NCI-H1694 (cell line): ENCODE measurements at regions not wholly inside any gene's neighbourhood (a gene's known extent, or its start where the extent isn't known, plus 50 kb on each side); places are given as distances from the start of the nearest gene placed in this dataset.
A peak's percentile ranks its signal among the peaks of the same experiment; 100 is the strongest.

Experiments
- DNase-seq: peaks from one replicate; lab custom pipeline; 2025; lab: John Stamatoyannopoulos, UW

DNA sequence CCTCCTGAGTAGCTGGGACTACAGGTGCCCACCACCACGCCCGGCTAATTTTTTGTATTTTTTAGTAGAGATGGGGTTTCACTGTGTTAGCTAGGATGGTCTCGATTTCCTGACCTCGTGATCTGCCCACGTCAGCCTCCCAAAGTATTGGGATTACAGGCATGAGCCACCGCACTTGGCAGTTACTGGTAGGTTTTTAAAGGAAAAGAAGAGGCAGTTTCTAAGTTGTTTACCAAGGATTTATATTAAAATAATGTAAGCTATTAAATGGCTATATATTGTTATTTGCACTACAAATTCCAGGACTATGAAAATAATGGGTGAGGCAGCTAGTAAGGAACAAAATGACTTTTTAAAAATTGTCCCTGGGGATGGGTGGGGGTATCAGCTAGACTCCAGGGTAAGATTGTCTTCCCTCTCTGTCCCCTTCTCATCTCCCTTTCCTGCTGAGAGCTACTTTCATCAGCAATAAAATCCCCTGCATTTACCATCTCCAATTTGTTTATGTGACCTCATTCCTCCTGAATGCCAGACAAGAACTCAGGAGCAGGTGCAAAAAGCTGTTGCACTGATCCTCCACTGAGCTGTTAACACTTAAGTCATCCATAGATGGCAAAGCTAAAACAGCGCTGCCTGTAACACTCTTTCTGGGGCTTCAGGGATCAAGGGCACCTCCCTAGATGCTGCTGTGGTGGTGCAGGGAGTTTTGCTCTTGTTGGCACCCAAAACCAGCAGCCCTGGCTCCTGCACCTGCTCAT is 165.2 kb downstream of the ZPLD1 start:
- no peak for DNase-seq

DNA sequence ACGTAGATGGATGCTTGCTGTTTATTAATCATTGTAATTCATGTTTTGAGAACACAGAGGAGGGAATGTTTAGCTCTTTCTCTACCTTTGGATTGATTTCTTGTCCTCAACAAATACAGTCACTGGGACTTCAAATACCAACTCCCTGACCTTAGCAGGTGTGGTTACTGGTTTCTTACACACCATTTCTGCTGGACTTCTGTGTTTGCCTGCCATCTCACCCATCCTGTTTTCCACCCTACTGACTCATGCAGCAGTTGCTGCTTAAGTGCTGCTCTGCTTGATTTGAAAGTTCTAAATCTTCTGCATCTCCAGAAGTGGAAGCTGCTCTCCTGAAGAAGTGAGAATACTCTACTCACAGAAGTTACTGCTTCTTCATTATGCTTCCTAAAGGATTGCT is 170.3 kb downstream of the ZPLD1 start:
- DNase-seq = no peak

DNA sequence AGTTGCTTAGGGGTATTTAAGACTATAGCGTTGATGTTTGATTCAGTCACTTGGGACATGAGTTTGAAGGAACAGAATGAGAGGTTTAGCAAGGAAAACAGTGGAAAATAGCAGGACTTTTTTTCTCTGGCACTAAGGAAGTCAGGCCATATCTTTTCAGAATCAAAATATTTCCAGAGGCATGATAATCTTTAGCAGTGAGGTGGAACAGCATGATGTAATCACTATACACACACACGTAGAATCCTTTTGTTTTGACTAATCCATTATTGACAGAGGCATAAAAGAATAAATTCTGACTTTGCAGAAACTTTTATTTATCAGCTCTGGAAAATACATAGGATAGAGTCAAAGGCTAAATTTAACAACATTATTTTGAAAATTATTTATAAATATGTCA is 174.1 kb downstream of the ZPLD1 start:
- no peak for DNase-seq

DNA sequence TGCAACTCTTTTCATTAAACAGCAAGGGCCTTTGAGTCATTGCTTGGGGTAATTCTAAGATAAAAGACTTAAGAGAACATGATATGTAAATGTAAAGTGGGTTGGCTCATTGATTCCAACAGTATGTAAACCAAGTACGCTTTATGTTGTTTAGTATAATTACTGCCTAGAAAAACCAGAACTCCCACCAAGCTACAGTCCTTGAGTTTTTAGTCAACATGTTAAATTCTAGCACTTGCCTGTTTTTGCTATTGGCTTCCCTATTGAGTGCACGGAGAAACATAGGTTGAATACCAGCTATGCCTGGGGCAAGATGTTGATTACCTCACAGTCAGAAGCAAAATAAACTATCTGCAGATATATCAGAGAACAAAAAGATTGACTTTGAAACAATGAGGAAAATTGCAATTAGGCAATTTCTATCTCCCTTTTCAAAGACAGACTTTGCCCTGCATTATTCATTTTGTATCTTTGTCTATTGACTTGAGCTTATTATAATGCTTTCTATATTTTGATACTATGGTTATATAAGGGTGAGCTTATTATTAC is 179.3 kb downstream of the ZPLD1 start:
- DNase-seq = no peak

DNA sequence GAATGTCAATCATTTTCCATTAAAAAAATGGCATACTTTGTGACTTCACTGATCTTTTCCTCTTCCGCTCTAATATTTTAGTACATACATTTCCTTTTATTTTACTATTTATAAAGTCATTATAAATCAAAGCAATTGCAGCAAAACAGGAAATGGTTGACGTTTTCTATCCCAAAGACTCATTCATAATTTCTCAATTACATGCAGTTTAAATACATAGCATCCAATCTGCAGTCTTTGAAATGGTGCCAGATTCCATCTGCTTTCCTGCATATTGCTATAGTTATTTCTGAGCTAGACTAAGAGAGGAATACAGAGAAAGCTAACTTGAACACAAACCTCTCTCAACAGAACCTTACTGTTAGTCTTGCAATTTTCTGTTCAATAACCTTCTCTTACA is 179.8 kb downstream of the ZPLD1 start:
- no peak for DNase-seq

DNA sequence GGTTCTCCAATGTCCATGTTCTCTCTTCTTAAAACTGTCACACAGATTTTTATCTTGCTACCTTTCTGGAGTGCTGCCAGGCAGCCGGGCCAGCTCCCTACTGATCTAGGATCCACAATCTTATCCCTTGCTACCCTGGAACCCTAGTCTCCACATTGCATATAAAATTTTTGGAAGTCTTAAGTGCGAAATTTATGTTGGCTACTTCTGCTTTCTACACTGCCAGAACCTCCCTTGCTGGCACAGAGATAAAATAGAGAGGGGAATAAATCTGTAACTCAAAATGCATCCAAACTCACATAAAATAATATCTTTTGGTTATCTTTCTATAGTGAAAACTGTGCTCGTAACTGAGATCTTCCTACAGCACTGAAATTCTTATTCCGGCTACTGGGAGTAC is 182.6 kb downstream of the ZPLD1 start:
- DNase-seq = no peak

DNA sequence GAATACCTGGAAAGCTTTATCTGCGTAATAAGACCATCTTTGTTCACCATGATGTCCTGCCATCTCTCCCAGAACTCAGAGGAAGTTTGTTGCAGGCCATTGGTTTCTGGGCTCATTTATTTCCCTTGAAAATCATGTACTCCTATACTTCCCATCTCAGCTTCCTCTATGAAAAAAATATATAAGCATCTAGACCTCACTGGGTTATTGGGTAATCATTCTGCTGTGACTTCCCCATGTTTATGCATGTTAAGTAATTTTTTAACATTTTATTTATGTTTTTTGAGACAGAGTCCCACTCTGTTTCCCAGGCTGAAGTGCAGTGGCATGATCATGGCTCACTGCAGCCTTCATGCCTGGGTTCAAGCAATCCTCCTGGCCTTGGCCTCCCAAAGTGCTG is 184.5 kb downstream of the ZPLD1 start:
- DNase-seq = no peak

DNA sequence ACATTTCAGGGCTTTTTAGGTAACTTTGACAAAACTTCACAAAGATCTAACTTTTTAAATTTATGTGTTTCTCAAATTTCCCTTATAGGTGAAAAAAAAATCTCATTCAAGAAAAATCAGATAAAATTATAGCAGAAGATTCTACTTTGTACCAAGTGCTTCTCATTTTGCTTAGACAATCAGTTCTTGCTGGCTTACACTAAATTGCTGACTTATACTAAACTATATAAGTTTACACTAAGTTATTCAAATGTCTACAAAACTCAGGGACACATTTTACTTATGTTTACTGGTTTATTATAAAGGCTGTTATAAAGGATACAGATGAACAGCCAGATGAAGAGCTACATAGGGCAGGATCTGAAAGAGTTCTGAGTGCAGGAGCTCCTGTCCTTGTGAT is 195.1 kb downstream of the ZPLD1 start:
- DNase-seq = no peak

DNA sequence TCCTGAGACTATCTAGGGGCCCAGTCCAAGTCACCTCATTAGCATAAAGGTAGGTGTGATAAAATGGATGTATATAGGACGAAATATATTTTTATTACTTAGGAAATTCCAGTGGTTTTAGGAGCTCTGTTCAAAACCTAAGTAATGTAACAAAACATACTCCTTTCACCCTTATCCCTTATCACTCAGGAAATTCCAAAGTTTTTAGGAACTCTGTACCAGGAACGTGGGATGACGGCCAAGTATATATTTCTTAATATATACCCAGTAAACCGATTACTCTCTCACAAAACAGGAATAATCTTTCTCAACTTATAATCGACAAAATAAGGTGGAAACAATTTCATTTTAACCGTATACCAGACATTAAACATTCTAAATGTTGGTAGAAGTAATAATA is 195.7 kb downstream of the ZPLD1 start:
- no peak for DNase-seq

DNA sequence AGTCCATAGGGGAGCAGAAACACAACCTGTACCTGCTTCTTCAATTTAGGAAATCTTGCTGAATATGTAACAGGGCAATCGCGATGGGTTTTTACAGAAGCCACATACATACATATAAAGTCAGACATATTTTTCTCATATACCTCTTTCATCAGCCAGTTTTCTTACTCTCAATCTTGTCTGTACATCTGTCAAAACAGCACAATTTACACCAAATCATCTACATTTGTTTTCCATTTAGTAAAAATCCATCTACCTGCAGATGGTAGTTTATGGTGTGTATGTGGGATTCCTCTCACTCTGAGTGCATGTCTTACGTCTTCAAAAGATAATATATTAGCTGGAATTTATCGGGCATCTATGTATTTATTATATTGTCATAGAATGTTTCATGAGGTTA is 208.7 kb downstream of the ZPLD1 start:
- DNase-seq = no peak

DNA sequence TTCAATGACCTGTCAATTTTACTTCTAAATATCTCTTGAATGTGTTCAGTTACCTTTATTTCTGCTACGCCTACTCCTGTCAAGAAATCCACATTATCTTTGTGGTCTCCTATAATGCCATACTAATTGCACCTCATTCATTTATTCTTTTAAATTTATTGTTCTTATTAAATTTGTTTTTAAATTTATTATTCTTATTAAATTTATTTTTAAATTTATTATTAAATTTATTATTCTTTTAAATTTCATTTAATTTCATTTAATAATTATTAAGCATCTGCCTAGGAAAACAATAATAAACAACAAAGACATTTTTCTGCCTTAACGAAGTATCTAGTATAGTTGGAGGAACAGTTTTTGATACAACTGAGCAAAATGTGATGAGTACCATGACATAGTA is 211.7 kb downstream of the ZPLD1 start:
- no peak for DNase-seq

DNA sequence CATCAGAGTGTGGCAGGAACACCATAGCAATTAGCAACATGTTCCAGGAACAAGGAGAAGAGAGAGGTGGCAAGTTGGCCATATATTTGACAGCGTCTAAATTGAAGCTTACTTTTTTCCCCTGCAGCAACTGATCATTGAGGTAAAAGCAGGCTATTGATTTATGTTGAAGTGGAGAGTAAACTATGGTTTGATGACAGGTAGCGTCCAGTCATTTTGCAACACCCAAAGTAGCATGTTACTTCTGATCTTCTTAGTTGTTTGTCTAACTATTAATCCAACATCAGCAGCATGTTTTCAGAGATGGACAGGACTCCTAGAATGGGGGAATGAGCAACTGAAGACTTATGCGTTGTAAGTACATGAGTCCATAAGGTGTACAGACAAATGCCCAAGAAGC is 225.8 kb downstream of the ZPLD1 start:
- DNase-seq = no peak

DNA sequence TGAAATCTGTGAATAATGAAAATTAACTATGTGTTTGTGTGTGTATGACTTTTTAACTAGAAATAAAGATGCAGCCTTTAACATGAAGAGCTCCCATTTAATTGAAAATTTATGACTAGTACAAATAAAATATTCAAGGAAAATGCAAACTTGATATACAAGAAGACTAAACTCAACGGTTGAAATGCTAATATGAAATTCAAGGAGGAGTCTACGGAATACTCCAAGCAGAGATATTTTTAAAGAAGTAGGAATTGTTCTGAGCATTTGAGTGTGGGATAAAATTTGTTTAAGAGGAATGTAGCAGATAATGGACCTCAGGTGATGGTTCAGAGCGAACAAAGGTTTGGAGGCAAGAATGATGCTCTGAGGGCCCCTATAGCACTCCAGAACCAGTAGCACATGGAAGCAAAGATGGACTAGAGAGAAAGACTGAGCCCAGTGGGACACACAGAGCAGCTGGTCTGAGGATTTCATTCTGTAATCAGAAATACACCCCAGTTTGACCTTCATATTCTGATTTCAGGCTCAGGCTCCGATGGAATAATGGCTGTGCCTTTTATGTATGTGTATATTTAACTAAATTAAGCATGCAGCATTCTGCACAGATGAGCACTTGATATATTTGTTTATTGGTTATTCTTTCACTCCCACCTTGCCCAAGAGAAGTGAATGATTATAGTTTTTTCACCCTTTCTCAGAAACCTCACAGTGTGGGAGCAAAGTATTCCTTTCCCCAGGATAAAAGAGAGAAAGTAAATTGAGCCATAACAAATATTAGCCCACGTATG is 227.1 kb downstream of the ZPLD1 start:
- no peak for DNase-seq

DNA sequence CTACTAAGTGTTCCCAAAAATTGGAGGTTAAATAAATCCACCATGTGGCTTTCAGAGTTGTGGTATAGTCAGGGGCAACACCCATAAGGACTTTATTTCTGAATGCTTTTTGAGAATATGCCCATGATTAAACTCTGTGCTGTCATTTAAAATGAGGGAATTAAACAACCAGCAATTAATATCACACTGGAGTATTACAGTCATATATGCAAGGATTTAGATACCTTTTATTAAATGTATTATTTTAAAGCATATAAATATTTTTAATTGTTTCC is 227.6 kb downstream of the ZPLD1 start:
- no peak for DNase-seq

DNA sequence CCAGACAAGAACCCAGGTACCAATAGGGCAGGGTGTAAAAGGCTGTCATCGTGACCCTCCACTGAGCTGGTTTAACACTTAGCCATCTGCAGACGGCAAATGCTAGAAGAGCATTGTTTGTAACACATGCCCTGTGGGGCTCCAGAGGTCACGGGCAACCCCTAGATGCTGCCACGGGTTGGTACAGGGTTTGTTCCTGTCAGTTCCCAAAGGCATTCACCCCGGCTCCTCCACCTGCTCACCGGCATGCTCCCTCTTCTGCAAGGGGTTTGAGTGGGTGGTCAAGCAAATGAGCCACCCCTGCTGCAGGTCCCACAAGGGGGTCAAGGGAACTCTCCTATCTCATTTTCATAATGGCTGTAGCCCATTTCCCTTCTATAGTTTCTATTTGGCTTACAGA is 229.3 kb downstream of the ZPLD1 start:
- no peak for DNase-seq

DNA sequence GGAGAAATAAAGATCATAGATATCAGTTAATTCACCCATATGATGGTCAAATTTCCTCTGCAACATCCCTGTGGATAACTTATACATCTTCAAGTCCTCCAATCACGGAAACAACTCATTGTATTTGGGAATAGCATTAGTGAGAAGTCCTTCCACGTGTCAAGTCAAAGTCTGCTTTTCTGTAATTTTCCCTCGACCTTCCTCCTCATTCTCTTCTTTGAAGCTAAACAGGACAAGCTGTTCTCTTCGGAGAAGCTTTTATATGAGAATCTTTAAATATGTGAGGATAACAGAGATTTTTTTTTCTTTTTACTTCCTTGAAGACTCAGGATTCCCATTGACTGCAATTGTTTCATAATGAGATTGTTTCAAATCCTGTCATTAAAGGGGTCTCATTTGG is 230.4 kb downstream of the ZPLD1 start:
- DNase-seq = no peak

DNA sequence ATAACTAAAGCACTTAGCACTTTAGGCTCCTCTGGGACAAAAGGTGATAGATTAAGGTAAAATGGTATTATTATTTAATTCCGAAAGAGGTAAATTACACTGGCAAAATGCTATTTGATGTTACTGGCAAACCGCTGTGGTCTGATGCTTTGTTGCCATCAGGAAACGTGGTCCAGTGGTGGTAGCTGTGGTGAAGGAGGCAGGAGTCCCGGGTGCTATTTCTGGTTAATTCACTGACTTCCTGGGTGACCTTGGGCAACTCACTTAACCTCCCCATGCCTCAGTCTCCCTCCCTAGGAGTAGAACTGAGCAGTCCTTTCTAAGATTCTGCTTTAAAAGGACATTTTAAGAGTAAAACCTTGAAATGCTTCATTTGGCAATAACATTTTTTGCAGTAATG is 233.4 kb downstream of the ZPLD1 start:
- no peak for DNase-seq

DNA sequence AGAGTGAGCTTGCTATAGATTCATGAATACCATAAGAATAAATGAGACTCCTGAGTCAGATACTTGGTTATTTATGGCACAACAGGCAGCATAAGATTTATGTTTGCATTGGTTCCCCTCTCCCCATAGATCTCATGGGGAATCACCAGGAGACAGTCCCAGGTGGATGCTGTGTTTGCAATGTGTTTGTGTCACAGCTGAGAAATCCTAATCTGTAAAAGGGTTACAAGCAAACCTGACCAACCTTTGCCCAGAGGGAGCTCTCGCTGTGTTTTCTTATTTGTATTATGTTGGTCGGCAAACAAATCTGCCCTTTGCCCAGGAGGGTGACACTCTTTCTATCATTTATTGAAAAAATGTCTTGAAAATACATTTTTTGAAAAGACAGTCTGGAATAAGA is 236.2 kb downstream of the ZPLD1 start:
- no peak for DNase-seq

DNA sequence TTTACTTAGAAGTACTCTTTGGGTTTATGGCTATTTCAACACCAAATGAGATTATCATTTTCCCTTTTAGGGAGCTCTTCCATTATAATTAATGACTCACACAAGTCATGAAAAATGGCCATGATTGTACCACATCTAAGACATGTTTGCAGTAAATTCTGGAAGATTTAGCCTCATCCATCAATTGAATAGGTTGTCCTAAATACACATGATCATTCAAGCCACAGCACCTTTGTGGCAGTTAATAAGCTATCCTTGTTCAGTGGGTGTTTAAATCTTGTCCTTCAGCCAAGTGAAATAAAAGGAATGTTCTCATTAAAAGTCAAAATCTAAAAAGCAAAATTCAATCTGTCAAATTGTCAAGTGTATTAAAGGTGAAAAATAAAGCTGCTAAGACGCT is 237.5 kb downstream of the ZPLD1 start:
- DNase-seq = no peak

DNA sequence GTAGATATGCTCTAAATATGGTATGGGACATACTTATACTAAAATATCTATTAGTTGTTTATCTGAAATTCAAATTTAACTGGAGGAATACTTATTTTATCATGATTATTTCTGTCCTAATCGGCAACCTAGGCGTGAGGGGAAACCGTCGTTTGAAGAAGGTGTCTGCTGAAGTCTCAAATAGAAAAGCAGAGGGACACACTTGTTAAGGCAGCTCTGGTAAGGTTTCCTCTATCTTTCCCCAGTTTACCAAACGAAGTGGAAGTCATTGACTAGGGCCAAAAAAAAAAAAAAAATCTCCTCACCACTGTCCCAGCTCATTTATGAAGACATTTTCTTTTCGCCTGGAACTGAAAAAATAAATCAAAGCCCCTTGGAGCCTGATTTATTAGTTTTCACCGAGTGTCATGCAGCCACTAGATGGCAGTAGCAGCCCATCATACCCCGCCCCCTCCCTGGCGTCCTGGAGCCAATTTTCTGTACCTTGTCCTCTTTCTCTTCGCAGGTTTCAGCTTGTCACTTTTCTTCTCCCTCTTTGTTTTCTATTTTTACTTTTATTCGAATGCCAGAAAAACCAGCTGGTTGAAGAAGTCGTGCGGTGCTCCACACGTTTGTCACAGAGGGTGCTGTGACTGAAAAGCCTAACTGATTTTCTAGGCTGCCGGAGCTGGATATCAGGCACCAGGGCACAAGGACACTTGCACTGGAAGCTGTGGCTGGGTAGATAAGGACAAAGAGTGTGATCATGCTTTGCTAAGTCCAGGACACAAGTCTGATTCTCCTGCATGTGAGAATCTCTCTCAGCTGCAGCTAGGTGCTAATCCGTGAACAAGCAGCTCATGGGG is 238.7 kb downstream of the ZPLD1 start:
- peak; percentile 33 for DNase-seq

DNA sequence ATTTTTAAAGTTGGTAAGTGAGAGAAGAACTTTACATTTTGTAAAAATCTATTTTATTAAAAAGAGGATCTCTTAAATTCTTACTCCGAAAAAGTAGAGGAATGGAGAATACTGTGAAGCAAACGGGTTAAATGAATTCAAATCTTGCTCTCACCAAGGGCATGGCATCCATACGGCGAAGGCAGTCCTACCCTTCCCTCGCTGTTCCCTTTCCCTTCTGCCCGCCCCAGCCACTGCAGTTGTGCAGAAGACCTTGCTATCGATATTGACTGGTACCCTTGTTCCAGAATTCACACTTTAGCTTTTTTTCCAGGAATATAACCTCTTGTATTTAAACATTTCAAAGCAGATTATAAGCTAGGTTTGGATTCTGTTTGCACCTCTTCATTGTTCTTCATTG is 239.5 kb downstream of the ZPLD1 start:
- no peak for DNase-seq

DNA sequence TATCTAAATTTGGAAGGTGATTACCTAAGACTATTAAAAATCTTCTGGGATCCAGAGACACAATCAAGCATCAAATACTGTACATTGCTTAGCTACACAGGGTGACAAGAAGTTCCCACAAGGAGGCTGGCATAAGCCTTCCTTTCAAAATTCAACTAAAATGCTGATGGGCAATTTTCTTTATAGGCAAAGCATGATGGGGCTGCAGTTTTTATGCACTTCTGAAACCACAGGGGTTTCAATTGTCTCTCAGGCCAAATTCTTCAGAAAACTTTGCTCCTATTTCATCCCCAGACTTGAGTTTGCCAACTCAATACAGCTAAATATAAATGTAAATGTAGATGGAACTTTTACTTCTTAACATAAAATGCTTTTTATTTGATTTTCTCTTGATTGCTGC is 241.6 kb downstream of the ZPLD1 start:
- no peak for DNase-seq

DNA sequence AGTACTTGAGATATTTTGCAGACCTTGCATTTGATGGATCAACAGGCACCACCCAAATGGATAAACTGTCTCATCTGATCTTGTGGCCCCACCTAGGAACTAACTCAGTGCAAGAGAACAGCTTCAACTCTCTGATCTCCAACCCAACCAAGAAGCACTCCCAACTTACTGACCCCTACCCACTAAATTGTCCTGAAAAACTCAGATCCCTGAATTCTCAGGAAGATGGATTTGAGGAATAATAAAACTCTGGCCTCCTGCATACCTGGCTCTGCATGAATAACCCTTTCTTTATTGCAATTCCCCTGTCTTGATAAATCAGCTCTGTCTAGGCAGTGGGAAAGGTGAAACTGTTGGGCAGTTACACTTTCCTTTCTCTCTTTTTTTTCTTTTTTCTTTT is 247.9 kb downstream of the ZPLD1 start:
- DNase-seq = no peak
